GM12878 (cell line): ENCODE measurements at regions not wholly inside any gene's neighbourhood (a gene's known extent, or its start where the extent isn't known, plus 50 kb on each side); places are given as distances from the start of the nearest gene placed in this dataset.

Experiments used
- ATAC-seq: fragments of 200-7000 bp; cut with Tn5 transposase; 3 replicates; pipeline ENCODE4 v1.9.1; 2020; ENCODE audit warnings: mild to moderate bottlenecking, moderate library complexity
- BruUV-seq: library from RNA; stranded (reverse); fragments of 400-500 nt; replicated peaks from 2 replicates; lab custom pipeline; 2021; lab: Mats Ljungman, UMichigan
- CTCF ChIA-PET: fragments of 300-600 bp; sonication (Branson Sonifier 250); formaldehyde crosslinking; extraction: SDS; loops from one replicate; lab custom pipeline; 2021; ENCODE audit warnings: inconsistent platforms; lab: Yijun Ruan, JAX
- POLR2A ChIA-PET: fragments of 350-600 bp; formaldehyde crosslinking; extraction: SDS; loops from one replicate; lab custom pipeline; 2021; ENCODE audit warnings: inconsistent platforms; lab: Charles Lee
- RAD21 ChIA-PET: fragments of 300-600 bp; sonication (Branson Sonifier 250); formaldehyde crosslinking; loops from one replicate; lab custom pipeline; 2023; ENCODE audit warnings: antibody characterized with exemption; ENCODE audit not compliant: unreplicated experiment; lab: Charles Lee
- SMC1A ChIA-PET: fragments of 300-600 bp; sonication (Branson Sonifier 250); formaldehyde crosslinking; loops from one replicate; lab custom pipeline; 2023; ENCODE audit not compliant: unreplicated experiment, uncharacterized antibody; lab: Charles Lee
- DNase-seq: peaks from one replicate; pipeline ENCODE4 v3.0.0-alpha.2; 2011; ENCODE audit warnings: low read depth, low spot score
- FAIRE-seq: peaks from 3 replicates; lab custom pipeline; 2011; peaks lifted over from hg19 to GRCh38; lab: Jason Lieb, UNC
- H2AFZ ChIP-seq: 2 replicates; pipeline ENCODE4 v1.6.0; 2011; ENCODE audit warnings: low read depth, low read length, control low read depth; ENCODE audit not compliant: control insufficient read depth
- H3K27ac ChIP-seq: 2 replicates; pipeline ENCODE4 v1.5.1; 2011; ENCODE audit warnings: control low read depth; ENCODE audit not compliant: control insufficient read depth, insufficient read depth
- H3K27me3 ChIP-seq, 2 experiments: replicated peaks in 1 of 2; 2 replicates each; pipeline versions ENCODE4 v1.6.0 to v1.6.1; 2011; ENCODE audit warnings: low read length in 1 of 2; ENCODE audit not compliant: control insufficient read depth in 2 of 2, insufficient read depth in 2 of 2
- H3K36me3 ChIP-seq, 2 experiments: 2 replicates each; pipeline ENCODE4 v1.5.1; 2011; ENCODE audit warnings: low read length in 1 of 2; ENCODE audit not compliant: control insufficient read depth in 2 of 2, insufficient read depth in 2 of 2
- H3K4me1 ChIP-seq: 2 replicates; pipeline ENCODE4 v1.6.1; 2011; ENCODE audit warnings: mild to moderate bottlenecking, low read length, moderate library complexity, mixed read lengths; ENCODE audit not compliant: control insufficient read depth, insufficient read depth
- H3K4me2 ChIP-seq: 2 replicates; pipeline ENCODE4 v1.6.0; 2011; ENCODE audit warnings: control low read depth; ENCODE audit not compliant: control insufficient read depth, insufficient read depth
- H3K4me3 ChIP-seq: fragments of 200-600 bp; sonication (generic); 2 replicates; pipeline ENCODE4 v1.5.1; 2016
- H3K79me2 ChIP-seq: 2 replicates; pipeline ENCODE4 v1.6.0; 2011; ENCODE audit warnings: low read length; ENCODE audit not compliant: control insufficient read depth, insufficient read depth
- H3K9ac ChIP-seq: 2 replicates; pipeline ENCODE4 v1.8.0; 2011; ENCODE audit warnings: low read length, control low read depth, mixed read lengths; ENCODE audit not compliant: control insufficient read depth, insufficient read depth
- H3K9me3 ChIP-seq: replicated peaks from 3 replicates; pipeline ENCODE4 v1.5.1; 2011; ENCODE audit warnings: mild to moderate bottlenecking, low read length; ENCODE audit not compliant: control insufficient read depth, insufficient read depth
- H4K20me1 ChIP-seq: 2 replicates; pipeline ENCODE4 v1.6.0; 2011; ENCODE audit not compliant: control insufficient read depth, insufficient read depth
- ATF7 ChIP-seq: fragments of 450-650 bp; IDR thresholded peaks from 2 replicates; pipeline ENCODE4 v1.6.1; 2016; ENCODE audit warnings: low read depth, mild to moderate bottlenecking
- CHD2 ChIP-seq: IDR thresholded peaks from 2 replicates; pipeline ENCODE4 v1.6.1; 2011; ENCODE audit warnings: low read depth, low read length, improper control_type of control experiment, borderline replicate concordance
- EP300 ChIP-seq, 2 experiments: fragments of 150-350 bp in 1 of 2; IDR thresholded peaks; 2 replicates each; pipeline ENCODE4 v1.6.1; 2011 to 2012; ENCODE audit warnings: low read depth in 2 of 2, low read length in 2 of 2, borderline replicate concordance in 1 of 2, improper control_type of control experiment in 1 of 2, inconsistent platforms in 1 of 2; ENCODE audit not compliant: control insufficient read depth in 1 of 2
- FOXM1 ChIP-seq: IDR thresholded peaks from 2 replicates; pipeline ENCODE4 v1.6.1; 2012; ENCODE audit warnings: low read depth, mild to moderate bottlenecking, inconsistent platforms, low read length, moderate library complexity
- HDAC2 ChIP-seq: fragments of 200-600 bp; sonication (generic); IDR thresholded peaks from 2 replicates; pipeline ENCODE4 v1.6.1; 2017
- KAT2A ChIP-seq: conservative IDR thresholded peaks from 2 replicates; pipeline ENCODE4 v1.6.1; 2011; ENCODE audit warnings: low read depth, low read length; ENCODE audit not compliant: control insufficient read depth
- KDM1A ChIP-seq: fragments of 200-600 bp; sonication (generic); IDR thresholded peaks from 2 replicates; pipeline ENCODE4 v1.6.1; 2016; ENCODE audit warnings: borderline replicate concordance
- MEF2B ChIP-seq: fragments of 450-650 bp; IDR thresholded peaks from 2 replicates; pipeline ENCODE4 v1.6.1; 2018; ENCODE audit warnings: mild to moderate bottlenecking, moderate library complexity; ENCODE audit not compliant: partially characterized antibody, poor library complexity, severe bottlenecking
- PAX8 ChIP-seq: fragments of 450-650 bp; IDR thresholded peaks from 2 replicates; pipeline ENCODE4 v1.6.1; 2017; ENCODE audit warnings: mild to moderate bottlenecking, moderate library complexity
- POLR2AphosphoS5 ChIP-seq: IDR thresholded peaks from 2 replicates; pipeline ENCODE4 v1.6.1; 2011; ENCODE audit warnings: mild to moderate bottlenecking, low read length, inconsistent platforms
- RUNX3 ChIP-seq: IDR thresholded peaks from 2 replicates; pipeline ENCODE4 v1.6.1; 2012; ENCODE audit warnings: low read length, inconsistent platforms
- SIX5 ChIP-seq: IDR thresholded peaks from 2 replicates; pipeline ENCODE4 v1.6.1; 2011; ENCODE audit warnings: mild to moderate bottlenecking, low read depth, low read length, moderate library complexity; ENCODE audit not compliant: severe bottlenecking
- SRF ChIP-seq, 2 experiments: IDR thresholded peaks; 2 replicates each; pipeline ENCODE4 v1.6.1; 2011; ENCODE audit warnings: low read depth in 2 of 2, low read length in 2 of 2, mild to moderate bottlenecking in 1 of 2, moderate library complexity in 1 of 2
- ZNF687 ChIP-seq: fragments of 450-650 bp; IDR thresholded peaks from 2 replicates; pipeline ENCODE4 v1.6.1; 2017; ENCODE audit warnings: mild to moderate bottlenecking, moderate library complexity
- ZSCAN29 ChIP-seq: fragments of 450-650 bp; IDR thresholded peaks from 2 replicates; pipeline ENCODE4 v1.6.1; 2017; ENCODE audit warnings: mild to moderate bottlenecking, moderate library complexity
- WGBS: methylation state at CpG from one replicate; pipeline ENCODE4 v1.1.6; 2016; ENCODE audit warnings: low lambda C conversion rate; ENCODE audit not compliant: insufficient replicate concordance, insufficient coverage; ENCODE audit errors: missing lambda C conversion rate; 5-methylcytosine and 5-hydroxymethylcytosine counted together
- in situ Hi-C: fragments of 300-500 bp; cut with MboI; formaldehyde crosslinking; loops from 9 replicates; pipeline ENCODE4 v1.14.3; 2018; ENCODE audit warnings: mixed read lengths
- intact Hi-C: fragments of 100-400 bp; cut with micrococcal nuclease; formaldehyde crosslinking; loops from one replicate; pipeline ENCODE4 v1.14.2; 2022; ENCODE audit not compliant: unreplicated experiment

- Histone ChIP-seq H2AFZ (no peak overlapping the region), H3K9me3 (no peaks in the 10 kb centered on the region), H3K27me3 (no peaks in the 10 kb centered on the region), H3K79me2 (no peaks in the 10 kb centered on the region), H3K27ac (no peak overlapping the region)
- intact Hi-C loops = no loop called here
- no peak for DNase-seq
- CTCF ChIA-PET = interaction anchor here (0.8 kb wide), 1 partner anchor 9 kb away, joined by 3 read pairs; no protein-coding TSS in a partner anchor
- ATAC-seq = no peak
- TF ChIP-seq SRF (IDR thresholded peaks at IDR 0.05; ENCODE audit: low read depth in 2 of 2, low read length in 2 of 2) (no peak), CHD2 (no peak), EP300 (IDR thresholded peaks at IDR 0.05; ENCODE audit: borderline replicate concordance in 1 of 2, control insufficient read depth in 1 of 2, low read depth in 2 of 2, low read length in 2 of 2) (no peak), KAT2A (no peak), MEF2B (no peak), HDAC2 (no peak), FOXM1 (no peak)
- TF ChIP-seq, all 136 proteins: peak for 0
- ChIA-PET RAD21 (no interaction called here), SMC1A (no interaction called here), POLR2A (no interaction called here)
- Histone ChIP-seq H3K9ac (no peak overlapping the region), H4K20me1 (no peaks in the 10 kb centered on the region), H3K4me1 (no peaks in the 10 kb centered on the region), H3K4me2 (no peak overlapping the region), H3K4me3 (no peak overlapping the region), H3K36me3 (no peaks in the 10 kb centered on the region)
- WGBS = 32% methylated on average over 3 of the region's 3 CpGs
- no TSS peak for BruUV-seq
- FAIRE-seq = no peak
- in situ Hi-C loops = no loop called here
Observed at GRCh38 chr15:95228856-95229555, 997.6 kb downstream of the MCTP2 start.

DNA sequence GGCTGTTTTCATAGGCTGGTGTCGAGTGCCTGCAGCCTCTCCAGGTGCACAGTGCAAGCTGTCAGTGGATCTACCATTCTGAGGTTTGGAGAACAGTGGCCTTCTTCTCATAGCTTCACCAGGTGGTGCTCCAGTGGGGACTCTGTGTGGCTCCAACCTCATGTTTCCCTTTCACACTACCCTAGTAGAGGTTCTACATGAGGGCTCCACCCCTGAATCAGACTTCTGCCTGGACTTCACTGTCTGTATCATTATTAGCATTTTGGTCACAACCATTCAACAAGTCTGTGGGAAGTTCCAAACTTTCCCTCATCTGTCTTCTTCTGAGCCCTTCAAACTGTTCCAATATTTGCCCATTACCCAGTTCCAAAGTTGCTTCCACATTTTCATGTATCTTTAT, 1003.7 kb downstream of the MCTP2 start:
- ChIA-PET RAD21 (no interaction called here), CTCF (interaction anchor here (0.6 kb wide), 1 partner anchor 786 kb away, joined by 3 read pairs; no protein-coding TSS in a partner anchor), SMC1A (no interaction called here), POLR2A (no interaction called here)
- no peaks in the 10 kb centered on the region for H3K79me2 ChIP-seq
- no peak for ATAC-seq
- H2AFZ ChIP-seq = no peak overlapping the region
- intact Hi-C loops = no loop called here
- H3K36me3 ChIP-seq = no peaks in the 10 kb centered on the region
- no peak overlapping the region for H3K4me3 ChIP-seq
- in situ Hi-C loops = no loop called here
- no peaks in the 10 kb centered on the region for H3K4me1 ChIP-seq
- no peak for DNase-seq
- H3K9ac ChIP-seq = no peak overlapping the region
- H3K9me3 ChIP-seq = no peaks in the 10 kb centered on the region; the same call in 2 of the 3 replicates
- no TSS peak for BruUV-seq
- H3K4me2 ChIP-seq = no peak overlapping the region
- H3K27ac ChIP-seq = no peak overlapping the region
- no peaks in the 10 kb centered on the region for H4K20me1 ChIP-seq
- FAIRE-seq = no peak
- H3K27me3 ChIP-seq = no peaks in the 10 kb centered on the region
- WGBS = 0% methylated on average over 1 of the region's 1 CpG
- TF ChIP-seq POLR2AphosphoS5 (no peak), KDM1A (no peak), SIX5 (no peak), ZSCAN29 (no peak), PAX8 (no peak), RUNX3 (no peak), ZNF687 (no peak), ATF7 (no peak)
